HepG2 (cell line): ENCODE measurements at regions not wholly inside any gene's neighbourhood (a gene's known extent, or its start where the extent isn't known, plus 50 kb on each side); places are given as distances from the start of the nearest gene placed in this dataset.

Source experiments
- ATAC-seq: fragments of 200-7000 bp; cut with Tn5 transposase; 3 replicates; pipeline ENCODE4 v1.9.1; 2020; ENCODE audit warnings: mild to moderate bottlenecking, moderate library complexity
- BruUV-seq: library from RNA; stranded (reverse); fragments of 400-500 nt; replicated peaks from 2 replicates; lab custom pipeline; 2021; lab: Mats Ljungman, UMichigan
- CTCF ChIA-PET: fragments of 300-600 bp; formaldehyde crosslinking; extraction: SDS; loops from one replicate; lab custom pipeline; 2021; ENCODE audit warnings: low total read pairs, inconsistent platforms, low intra/inter-chr PET ratio; lab: Yijun Ruan, JAX
- POLR2A ChIA-PET: fragments of 350-600 bp; sonication (Branson Sonifier 250); formaldehyde crosslinking; loops from one replicate; lab custom pipeline; 2020; ENCODE audit warnings: antibody characterized with exemption, inconsistent platforms; lab: Yijun Ruan, JAX
- DNase-seq: peaks from one replicate; pipeline ENCODE4 v3.0.0-alpha.2; 2015; ENCODE audit warnings: low spot score
- FAIRE-seq: peaks from 3 replicates; lab custom pipeline; 2011; peaks lifted over from hg19 to GRCh38; lab: Jason Lieb, UNC
- H2AFZ ChIP-seq: one replicate; pipeline ENCODE4 v1.6.1; 2011; ENCODE audit warnings: low read length, inconsistent platforms
- H3K27ac ChIP-seq: fragments of 300-600 bp; 3 replicates; pipeline ENCODE4 v1.8.0; 2011; ENCODE audit warnings: mixed run types, mild to moderate bottlenecking, mixed read lengths, low read length, inconsistent platforms; ENCODE audit not compliant: insufficient read depth; ENCODE audit errors: extremely low read length
- H3K27me3 ChIP-seq, 2 experiments: fragments of 200-600 bp in 1 of 2; 2 replicates in 1 of 2; 3 replicates in 1 of 2; pipeline versions ENCODE4 v1.6.0 to v1.8.0; 2011; ENCODE audit warnings: low read length in 2 of 2, mild to moderate bottlenecking in 2 of 2, moderate library complexity in 2 of 2, inconsistent platforms in 1 of 2; ENCODE audit not compliant: insufficient read depth in 2 of 2, control insufficient read depth in 1 of 2
- H3K36me3 ChIP-seq, 2 experiments: fragments of 200-600 bp in 1 of 2; replicated peaks in 1 of 2; 2 replicates in 1 of 2; 3 replicates in 1 of 2; pipeline versions ENCODE4 v1.5.1 to v1.8.0; 2011; ENCODE audit warnings: low read length in 2 of 2, inconsistent platforms in 1 of 2; ENCODE audit not compliant: insufficient read depth in 2 of 2, control insufficient read depth in 1 of 2
- H3K4me1 ChIP-seq: 2 replicates; pipeline ENCODE4 v1.5.1; 2012; ENCODE audit warnings: low read length, inconsistent platforms; ENCODE audit not compliant: insufficient read depth
- H3K4me2 ChIP-seq: 2 replicates; pipeline ENCODE4 v1.6.0; 2011; ENCODE audit warnings: low read depth, low read length, inconsistent platforms
- H3K4me3 ChIP-seq, 3 experiments: fragments of 200-600 bp in 1 of 3; sonication (generic), shearing (Covaris generic) in 1 of 3; replicated peaks in 1 of 3; 2 replicates each; pipeline ENCODE4 v1.5.1; 2011 to 2016; ENCODE audit warnings: low read length in 3 of 3, inconsistent platforms in 2 of 3, low read depth in 2 of 3, mild to moderate bottlenecking in 2 of 3, control low read depth in 1 of 3, mixed read lengths in 1 of 3; ENCODE audit not compliant: insufficient read depth in 1 of 3
- H3K79me2 ChIP-seq: one replicate; pipeline ENCODE4 v1.6.1; 2011; ENCODE audit warnings: low read length, inconsistent platforms; ENCODE audit not compliant: insufficient read depth
- H3K9ac ChIP-seq: 2 replicates; pipeline ENCODE4 v1.6.0; 2011; ENCODE audit warnings: mild to moderate bottlenecking, low read depth, low read length, inconsistent platforms; ENCODE audit not compliant: insufficient read depth
- H3K9me3 ChIP-seq: 2 replicates; pipeline ENCODE4 v1.5.1; 2012; ENCODE audit warnings: mild to moderate bottlenecking, low read length
- H4K20me1 ChIP-seq: 2 replicates; pipeline ENCODE4 v1.6.0; 2011; ENCODE audit warnings: inconsistent platforms, mild to moderate bottlenecking, low read length, moderate library complexity; ENCODE audit not compliant: insufficient read depth
- BRCA1 ChIP-seq: sonication (generic); formaldehyde crosslinking; IDR thresholded peaks from 2 replicates; pipeline ENCODE4 v1.4.0; 2020; ENCODE audit warnings: missing genetic modification reagents
- CENPX ChIP-seq: sonication (generic); formaldehyde crosslinking; IDR thresholded peaks from 2 replicates; pipeline ENCODE4 v1.9.0; 2021; ENCODE audit warnings: mild to moderate bottlenecking, missing genetic modification reagents, moderate library complexity
- GATA4 ChIP-seq: sonication (generic); IDR thresholded peaks from 2 replicates; pipeline ENCODE4 v1.6.1; 2016; ENCODE audit warnings: antibody characterized with exemption, low read depth, borderline replicate concordance
- HDAC2 ChIP-seq: sonication (generic); formaldehyde crosslinking; IDR thresholded peaks from 2 replicates; pipeline ENCODE4 v1.4.0; 2020; ENCODE audit warnings: missing genetic modification reagents
- HMGA1 ChIP-seq: sonication (generic); formaldehyde crosslinking; conservative IDR thresholded peaks from 2 replicates; pipeline ENCODE4 v1.4.0; 2020; ENCODE audit warnings: missing genetic modification reagents
- MATR3 ChIP-seq: sonication (generic); formaldehyde crosslinking; IDR thresholded peaks from 2 replicates; pipeline ENCODE4 v1.4.0; 2020; ENCODE audit warnings: missing genetic modification reagents
- NFIB ChIP-seq: sonication (generic); formaldehyde crosslinking; IDR thresholded peaks from 2 replicates; pipeline ENCODE4 v1.9.0; 2021; ENCODE audit warnings: missing genetic modification reagents, mild to moderate bottlenecking, borderline replicate concordance
- ZBTB43 ChIP-seq: sonication (generic); formaldehyde crosslinking; conservative IDR thresholded peaks from 2 replicates; pipeline ENCODE4 v1.4.0; 2020; ENCODE audit warnings: missing genetic modification reagents
- ZNF597 ChIP-seq: sonication (generic); formaldehyde crosslinking; IDR thresholded peaks from 2 replicates; pipeline ENCODE4 v1.5.0; 2020; ENCODE audit warnings: missing genetic modification reagents
- ZNF724P ChIP-seq: sonication (generic); formaldehyde crosslinking; IDR thresholded peaks from 2 replicates; pipeline ENCODE4 v1.8.0; 2022; ENCODE audit warnings: missing genetic modification reagents, borderline replicate concordance
- ZNF737 ChIP-seq: sonication (generic); formaldehyde crosslinking; IDR thresholded peaks from 2 replicates; pipeline ENCODE4 v1.5.0; 2020; ENCODE audit warnings: missing genetic modification reagents, mild to moderate bottlenecking, borderline replicate concordance
- ZNF768 ChIP-seq: sonication (generic); formaldehyde crosslinking; IDR thresholded peaks from 2 replicates; pipeline ENCODE4 v1.4.0; 2020; ENCODE audit warnings: missing genetic modification reagents
- ZSCAN21 ChIP-seq: sonication (generic); formaldehyde crosslinking; IDR thresholded peaks from 2 replicates; pipeline ENCODE4 v1.8.0; 2022; ENCODE audit warnings: mild to moderate bottlenecking, missing genetic modification reagents, moderate library complexity, borderline replicate concordance
- WGBS: methylation state at CpG from one replicate; pipeline ENCODE4 v1.1.6; 2017; ENCODE audit warnings: low lambda C conversion rate; 5-methylcytosine and 5-hydroxymethylcytosine counted together
- in situ Hi-C: cut with HindIII; loops from 2 replicates; pipeline ENCODE4 v1.10.0; 2017; ENCODE audit warnings: low pct_unique_long_range_greater_than_20kb; ENCODE audit not compliant: extremely low pct_ligation_motif_present
- intact Hi-C: fragments of 100-400 bp; cut with micrococcal nuclease; formaldehyde crosslinking; loops from one replicate; pipeline ENCODE4 v1.10.0; 2022; ENCODE audit not compliant: unreplicated experiment
- TF ChIP-seq, protein P1 (sequence below): fragments of 450-650 bp; IDR thresholded peaks from 2 replicates; pipeline ENCODE4 v1.6.1; 2017; ENCODE audit warnings: mild to moderate bottlenecking
- TF ChIP-seq, protein P2 (sequence below): sonication (generic); formaldehyde crosslinking; IDR thresholded peaks from 2 replicates; pipeline ENCODE4 v1.9.0; 2021; ENCODE audit warnings: mild to moderate bottlenecking, missing genetic modification reagents

GRCh38 chr7:115198143-115198542 is 276.2 kb downstream of the MDFIC start:
- no peak overlapping the region for H3K27ac ChIP-seq
- no peak overlapping the region for H2AFZ ChIP-seq
- no peak overlapping the region for H3K9ac ChIP-seq
- no peaks in the 10 kb centered on the region for H3K4me1 ChIP-seq
- BruUV-seq, result no TSS peak
- WGBS, result 62% methylated on average over 3 of the region's 3 CpGs
- no peaks in the 10 kb centered on the region for H3K36me3 ChIP-seq
- ChIA-PET POLR2A (no interaction called here), CTCF (no interaction called here)
- ATAC-seq (no peak), DNase-seq (no peak), FAIRE-seq (no peak)
- H3K79me2 ChIP-seq, result no peaks in the 10 kb centered on the region
- H3K27me3 ChIP-seq, result no peaks in the 10 kb centered on the region; a peak in 1 of 5 replicates
- H3K4me2 ChIP-seq, result no peak overlapping the region
- intact Hi-C loops (no loop called here), in situ Hi-C loops (no loop called here)
- H3K9me3 ChIP-seq, result peaks cover 10% of the 10 kb centered on the region; the same call in 1 of the 2 replicates
- H4K20me1 ChIP-seq, result no peaks in the 10 kb centered on the region
- H3K4me3 ChIP-seq, result no peak overlapping the region
- TF ChIP-seq MATR3 (CRISPR knock-in tag) (no peak), CENPX (no peak), ZNF597 (CRISPR knock-in tag) (no peak), NFIB (CRISPR knock-in tag) (no peak), ZNF768 (CRISPR knock-in tag) (no peak), HDAC2 (CRISPR knock-in tag) (no peak), ZBTB43 (CRISPR knock-in tag) (no peak), HMGA1 (CRISPR knock-in tag) (no peak), ZNF737 (CRISPR knock-in tag) (no peak), BRCA1 (no peak), GATA4 (no peak), ZNF724P (CRISPR knock-in tag) (no peak), ZSCAN21 (no peak)
- TF ChIP-seq, protein P1, sequence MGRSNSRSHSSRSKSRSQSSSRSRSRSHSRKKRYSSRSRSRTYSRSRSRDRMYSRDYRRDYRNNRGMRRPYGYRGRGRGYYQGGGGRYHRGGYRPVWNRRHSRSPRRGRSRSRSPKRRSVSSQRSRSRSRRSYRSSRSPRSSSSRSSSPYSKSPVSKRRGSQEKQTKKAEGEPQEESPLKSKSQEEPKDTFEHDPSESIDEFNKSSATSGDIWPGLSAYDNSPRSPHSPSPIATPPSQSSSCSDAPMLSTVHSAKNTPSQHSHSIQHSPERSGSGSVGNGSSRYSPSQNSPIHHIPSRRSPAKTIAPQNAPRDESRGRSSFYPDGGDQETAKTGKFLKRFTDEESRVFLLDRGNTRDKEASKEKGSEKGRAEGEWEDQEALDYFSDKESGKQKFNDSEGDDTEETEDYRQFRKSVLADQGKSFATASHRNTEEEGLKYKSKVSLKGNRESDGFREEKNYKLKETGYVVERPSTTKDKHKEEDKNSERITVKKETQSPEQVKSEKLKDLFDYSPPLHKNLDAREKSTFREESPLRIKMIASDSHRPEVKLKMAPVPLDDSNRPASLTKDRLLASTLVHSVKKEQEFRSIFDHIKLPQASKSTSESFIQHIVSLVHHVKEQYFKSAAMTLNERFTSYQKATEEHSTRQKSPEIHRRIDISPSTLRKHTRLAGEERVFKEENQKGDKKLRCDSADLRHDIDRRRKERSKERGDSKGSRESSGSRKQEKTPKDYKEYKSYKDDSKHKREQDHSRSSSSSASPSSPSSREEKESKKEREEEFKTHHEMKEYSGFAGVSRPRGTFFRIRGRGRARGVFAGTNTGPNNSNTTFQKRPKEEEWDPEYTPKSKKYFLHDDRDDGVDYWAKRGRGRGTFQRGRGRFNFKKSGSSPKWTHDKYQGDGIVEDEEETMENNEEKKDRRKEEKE, result no peak
- TF ChIP-seq, protein P2, sequence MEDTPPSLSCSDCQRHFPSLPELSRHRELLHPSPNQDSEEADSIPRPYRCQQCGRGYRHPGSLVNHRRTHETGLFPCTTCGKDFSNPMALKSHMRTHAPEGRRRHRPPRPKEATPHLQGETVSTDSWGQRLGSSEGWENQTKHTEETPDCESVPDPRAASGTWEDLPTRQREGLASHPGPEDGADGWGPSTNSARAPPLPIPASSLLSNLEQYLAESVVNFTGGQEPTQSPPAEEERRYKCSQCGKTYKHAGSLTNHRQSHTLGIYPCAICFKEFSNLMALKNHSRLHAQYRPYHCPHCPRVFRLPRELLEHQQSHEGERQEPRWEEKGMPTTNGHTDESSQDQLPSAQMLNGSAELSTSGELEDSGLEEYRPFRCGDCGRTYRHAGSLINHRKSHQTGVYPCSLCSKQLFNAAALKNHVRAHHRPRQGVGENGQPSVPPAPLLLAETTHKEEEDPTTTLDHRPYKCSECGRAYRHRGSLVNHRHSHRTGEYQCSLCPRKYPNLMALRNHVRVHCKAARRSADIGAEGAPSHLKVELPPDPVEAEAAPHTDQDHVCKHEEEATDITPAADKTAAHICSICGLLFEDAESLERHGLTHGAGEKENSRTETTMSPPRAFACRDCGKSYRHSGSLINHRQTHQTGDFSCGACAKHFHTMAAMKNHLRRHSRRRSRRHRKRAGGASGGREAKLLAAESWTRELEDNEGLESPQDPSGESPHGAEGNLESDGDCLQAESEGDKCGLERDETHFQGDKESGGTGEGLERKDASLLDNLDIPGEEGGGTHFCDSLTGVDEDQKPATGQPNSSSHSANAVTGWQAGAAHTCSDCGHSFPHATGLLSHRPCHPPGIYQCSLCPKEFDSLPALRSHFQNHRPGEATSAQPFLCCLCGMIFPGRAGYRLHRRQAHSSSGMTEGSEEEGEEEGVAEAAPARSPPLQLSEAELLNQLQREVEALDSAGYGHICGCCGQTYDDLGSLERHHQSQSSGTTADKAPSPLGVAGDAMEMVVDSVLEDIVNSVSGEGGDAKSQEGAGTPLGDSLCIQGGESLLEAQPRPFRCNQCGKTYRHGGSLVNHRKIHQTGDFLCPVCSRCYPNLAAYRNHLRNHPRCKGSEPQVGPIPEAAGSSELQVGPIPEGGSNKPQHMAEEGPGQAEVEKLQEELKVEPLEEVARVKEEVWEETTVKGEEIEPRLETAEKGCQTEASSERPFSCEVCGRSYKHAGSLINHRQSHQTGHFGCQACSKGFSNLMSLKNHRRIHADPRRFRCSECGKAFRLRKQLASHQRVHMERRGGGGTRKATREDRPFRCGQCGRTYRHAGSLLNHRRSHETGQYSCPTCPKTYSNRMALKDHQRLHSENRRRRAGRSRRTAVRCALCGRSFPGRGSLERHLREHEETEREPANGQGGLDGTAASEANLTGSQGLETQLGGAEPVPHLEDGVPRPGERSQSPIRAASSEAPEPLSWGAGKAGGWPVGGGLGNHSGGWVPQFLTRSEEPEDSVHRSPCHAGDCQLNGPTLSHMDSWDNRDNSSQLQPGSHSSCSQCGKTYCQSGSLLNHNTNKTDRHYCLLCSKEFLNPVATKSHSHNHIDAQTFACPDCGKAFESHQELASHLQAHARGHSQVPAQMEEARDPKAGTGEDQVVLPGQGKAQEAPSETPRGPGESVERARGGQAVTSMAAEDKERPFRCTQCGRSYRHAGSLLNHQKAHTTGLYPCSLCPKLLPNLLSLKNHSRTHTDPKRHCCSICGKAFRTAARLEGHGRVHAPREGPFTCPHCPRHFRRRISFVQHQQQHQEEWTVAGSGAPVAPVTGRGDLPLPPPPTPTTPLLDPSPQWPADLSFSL, result no peak
